ENCODE measurements at regions not wholly inside any gene's neighbourhood (a gene's known extent, or its start where the extent isn't known, plus 50 kb on each side); places are given as distances from the start of the nearest gene placed in this dataset.

DNA sequence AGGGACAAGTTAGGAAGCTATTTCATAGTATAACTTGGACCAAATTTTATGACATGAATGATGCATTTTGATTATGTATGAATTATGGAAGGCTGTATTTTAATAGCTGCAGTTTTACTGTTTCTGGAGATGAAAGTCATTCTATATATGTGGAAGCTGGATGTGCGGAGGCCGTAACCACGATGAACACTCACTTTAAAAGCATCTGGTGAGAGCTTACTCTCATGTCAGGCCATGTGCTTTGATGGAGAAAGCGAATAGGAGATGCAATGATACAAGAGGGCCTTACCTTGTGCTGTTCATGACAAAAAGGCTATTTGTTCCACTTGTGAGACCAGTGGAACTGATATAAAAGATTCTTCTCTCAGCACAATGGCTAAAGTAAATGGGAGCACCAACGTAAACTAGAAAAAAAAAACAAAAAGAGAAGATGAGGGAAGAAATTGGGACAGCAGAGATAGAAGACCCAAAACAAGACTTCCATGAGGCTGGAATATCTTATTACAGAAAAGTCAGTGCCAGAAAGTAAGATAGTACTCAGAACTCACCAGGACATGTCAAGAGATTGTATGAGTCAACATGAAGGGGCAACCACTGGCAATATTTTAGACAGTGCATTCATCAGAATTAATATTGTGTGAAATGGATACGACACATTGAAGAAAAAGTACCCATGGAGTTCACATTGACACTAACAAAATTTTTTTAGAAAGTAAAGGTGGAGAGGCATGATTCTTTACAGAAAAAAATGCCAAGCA is 63.3 kb upstream of the GAB1 start:
- no peak for DNase-seq

DNA sequence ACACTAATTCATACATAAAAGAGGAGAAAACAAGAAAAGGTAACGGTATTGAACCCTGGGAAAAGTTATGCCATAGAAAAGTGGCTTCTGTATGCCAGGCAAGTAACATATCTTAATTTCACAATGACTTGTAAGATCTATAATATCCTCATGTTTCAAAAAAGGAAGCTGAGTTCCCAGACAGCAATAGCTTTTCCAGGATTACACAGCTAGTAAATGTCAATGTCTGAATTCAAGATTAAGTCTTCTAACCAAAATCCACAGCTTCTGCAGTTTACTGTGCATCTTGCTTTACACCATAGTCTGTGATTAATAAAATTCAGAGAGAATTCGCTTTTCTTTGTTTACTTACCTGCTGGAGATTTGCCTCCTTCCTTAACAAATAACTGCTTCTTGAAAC is 55.8 kb upstream of the GAB1 start:
- DNase-seq, result no peak

DNA sequence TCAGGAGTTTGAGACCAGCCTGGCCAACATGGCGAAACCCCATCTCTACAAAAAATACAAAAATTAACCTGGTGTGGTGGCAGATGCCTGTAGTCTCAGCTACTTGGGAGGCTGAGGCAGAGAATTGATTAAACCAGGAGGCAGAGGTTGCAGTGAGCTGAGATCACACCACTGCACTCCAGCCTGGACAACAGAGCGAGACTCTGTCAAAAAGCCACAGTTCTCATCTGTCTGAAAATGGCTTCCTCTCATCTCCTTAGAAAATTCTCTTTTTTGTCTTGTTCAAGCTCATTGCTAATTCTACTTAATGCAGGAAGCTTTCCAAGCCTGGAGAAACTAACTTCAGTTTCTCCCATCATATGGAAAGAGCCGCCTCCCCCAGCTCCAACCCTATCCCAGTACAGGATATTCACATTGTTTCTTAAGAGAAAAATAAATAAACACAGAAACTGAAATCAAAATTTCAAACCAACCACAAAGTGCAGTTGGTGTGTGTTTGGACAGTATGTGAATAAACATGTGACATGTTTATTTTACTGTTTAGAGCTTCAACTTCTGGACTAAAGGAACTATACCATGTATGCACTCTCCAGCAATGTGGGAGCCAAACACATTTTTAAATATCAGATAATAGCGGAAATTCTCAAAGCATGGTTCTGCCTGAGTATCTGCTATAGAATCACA is 55.0 kb upstream of the GAB1 start:
- no peak for DNase-seq

DNA sequence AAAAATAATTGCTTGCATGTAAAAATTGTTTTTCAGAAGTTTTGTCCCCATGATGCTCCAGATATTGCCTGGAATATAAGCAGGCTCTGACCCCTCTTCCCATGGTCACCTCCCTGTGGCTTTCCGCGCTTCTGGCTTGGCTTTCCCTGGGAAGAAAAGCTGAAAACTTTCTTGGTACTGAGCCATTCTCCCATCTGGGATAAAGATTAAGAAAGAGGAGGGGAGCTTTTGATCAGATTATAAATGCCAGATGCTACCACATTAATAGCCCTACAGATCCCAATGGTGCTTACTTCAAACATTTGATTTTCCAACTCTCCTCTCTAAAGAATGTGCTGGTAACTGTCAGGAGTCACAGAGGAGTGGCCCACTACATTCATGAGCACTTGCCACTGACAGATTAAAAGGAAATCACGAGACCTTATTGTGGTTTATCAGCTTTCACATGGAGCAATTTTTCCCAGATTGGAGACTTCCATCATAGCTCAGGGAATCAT is 54.4 kb upstream of the GAB1 start:
- DNase-seq, result peak; percentile 57 to 87

DNA sequence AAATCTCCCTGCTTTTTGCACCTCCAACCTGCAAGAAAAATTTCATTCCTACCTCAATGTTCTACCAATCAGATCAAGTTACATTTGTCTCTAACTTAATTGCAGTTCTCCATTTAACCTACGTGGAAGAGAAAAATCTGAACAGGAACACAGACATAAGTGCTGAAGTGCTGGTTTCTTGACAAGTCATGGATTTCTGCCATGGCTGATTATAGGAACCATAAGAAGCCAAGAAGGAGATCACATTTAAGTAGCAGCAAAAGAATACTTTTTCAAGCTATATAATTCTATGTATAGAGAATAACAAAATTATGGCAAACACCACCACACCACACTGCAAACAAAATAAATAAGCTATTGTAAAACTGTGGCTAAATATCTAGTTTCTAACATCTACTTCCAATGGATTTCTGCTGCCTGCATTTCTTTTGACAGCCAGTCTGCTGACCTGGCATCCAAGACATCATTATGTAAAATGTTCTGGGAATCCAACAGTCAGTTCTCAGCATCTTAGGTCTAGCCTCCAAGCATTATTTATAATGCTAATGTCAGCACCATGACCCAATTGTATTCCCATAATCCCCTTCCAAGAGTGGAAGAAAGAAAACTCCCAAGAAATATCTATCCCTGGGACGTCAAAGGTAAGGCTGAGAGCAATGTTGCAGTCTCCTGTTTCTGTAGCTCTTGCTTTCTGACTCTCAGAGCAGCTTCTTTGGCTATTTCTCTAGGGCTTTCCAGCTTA is 50.8 kb upstream of the GAB1 start:
- no peak for DNase-seq

DNA sequence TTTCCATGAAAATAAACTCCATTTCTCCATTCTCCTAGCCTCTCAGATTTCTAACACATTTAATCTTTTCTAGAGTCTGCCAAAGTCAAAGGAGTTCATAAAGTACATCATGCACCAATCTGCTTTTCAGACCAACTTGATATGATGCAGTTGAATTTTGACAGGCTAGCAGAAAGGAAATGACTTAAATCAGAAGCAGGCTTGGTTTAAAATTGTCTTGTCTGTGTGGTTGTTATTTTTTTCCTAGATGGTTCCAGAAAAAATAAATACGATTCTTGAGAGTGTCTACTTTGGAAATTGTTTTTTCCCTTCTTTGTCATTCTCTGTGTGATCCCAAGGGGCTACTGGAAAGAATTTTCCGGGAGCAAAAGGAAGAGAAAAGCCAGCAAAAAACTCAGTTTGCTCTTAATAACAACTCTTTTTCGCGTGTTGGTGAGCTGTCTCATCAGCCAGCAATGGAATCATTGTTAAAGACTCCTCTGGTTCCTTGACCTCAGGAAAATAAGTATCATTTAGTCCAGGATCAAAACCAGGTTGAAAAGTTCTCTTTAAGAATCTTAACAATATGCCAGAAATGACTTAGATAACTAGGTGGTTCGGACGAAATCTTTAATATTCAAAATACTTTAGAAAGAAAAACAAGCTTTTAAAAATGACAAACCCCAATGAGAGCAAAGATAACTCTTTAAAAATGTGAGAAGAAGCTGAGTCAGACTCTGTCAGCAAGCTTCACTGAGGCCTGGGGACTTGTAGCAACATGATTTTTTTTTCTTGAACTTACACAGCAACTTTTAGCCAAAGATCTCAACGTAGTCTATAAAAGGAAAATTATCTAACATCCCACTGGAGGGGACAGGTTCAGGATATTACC is 49.7 kb upstream of the GAB1 start:
- no peak for DNase-seq
